Liver (tissue), 8 donors: ENCODE measurements at regions not wholly inside any gene's neighbourhood (a gene's known extent, or its start where the extent isn't known, plus 50 kb on each side); places are given as distances from the start of the nearest gene placed in this dataset.

Source experiments
- DNase-seq: peaks from one replicate; pipeline ENCODE4 v3.0.0-alpha.2; 2017; ENCODE audit warnings: low spot score
- H3K27ac ChIP-seq, 2 donors: one replicate each; pipeline ENCODE4 v1.7.0; 2013; ENCODE audit warnings: inconsistent platforms in 2 of 2, low read length in 2 of 2, control low read depth in 1 of 2, low read depth in 1 of 2, mild to moderate bottlenecking in 1 of 2
- H3K27me3 ChIP-seq, 4 donors: one replicate each; pipeline versions ENCODE4 v1.6.1 to v1.7.0; 2013; ENCODE audit warnings: low read length in 3 of 4, inconsistent platforms in 1 of 4, mild to moderate bottlenecking in 1 of 4, moderate library complexity in 1 of 4; ENCODE audit not compliant: control insufficient read depth in 4 of 4, insufficient read depth in 4 of 4
- H3K36me3 ChIP-seq, 4 donors: one replicate each; pipeline versions ENCODE4 v1.6.1 to v1.7.0; 2013; ENCODE audit warnings: low read length in 3 of 4, mild to moderate bottlenecking in 3 of 4, low read depth in 1 of 4, moderate library complexity in 1 of 4; ENCODE audit not compliant: control insufficient read depth in 4 of 4, insufficient read depth in 3 of 4
- H3K4me1 ChIP-seq, 4 donors: one replicate each; pipeline versions ENCODE4 v1.6.1 to v1.7.0; 2013; ENCODE audit warnings: low read length in 3 of 4, mild to moderate bottlenecking in 3 of 4, moderate library complexity in 1 of 4; ENCODE audit not compliant: control insufficient read depth in 4 of 4, insufficient read depth in 4 of 4
- H3K4me3 ChIP-seq, 3 donors: one replicate each; pipeline versions ENCODE4 v1.6.1 to v1.7.0; 2013; ENCODE audit warnings: low read length in 3 of 3, control low read depth in 1 of 3, low read depth in 1 of 3, mild to moderate bottlenecking in 1 of 3
- H3K9ac ChIP-seq, 2 donors: one replicate each; pipeline ENCODE4 v1.7.0; 2013; ENCODE audit warnings: low read length in 2 of 2, mild to moderate bottlenecking in 2 of 2, moderate library complexity in 2 of 2, control low read depth in 1 of 2, low read depth in 1 of 2
- H3K9me3 ChIP-seq, 4 donors: one replicate each; pipeline versions ENCODE4 v1.6.1 to v1.7.0; 2013; ENCODE audit warnings: low read length in 3 of 4; ENCODE audit not compliant: control insufficient read depth in 4 of 4
- ATF3 ChIP-seq: IDR thresholded peaks from 2 replicates; pipeline ENCODE4 v1.6.1; 2016; ENCODE audit warnings: antibody characterized with exemption
- CTCF ChIP-seq: fragments of 150-350 bp; IDR thresholded peaks from 2 replicates; pipeline ENCODE4 v1.5.1; 2017; ENCODE audit warnings: improper control_type of control experiment, low read depth, low read length; ENCODE audit not compliant: missing input control
- EGR1 ChIP-seq, 2 donors: IDR thresholded peaks; 2 replicates each; pipeline ENCODE4 v1.6.1; 2016 to 2018; ENCODE audit warnings: antibody characterized with exemption in 2 of 2, low read depth in 2 of 2
- FOXA1 ChIP-seq: IDR thresholded peaks from 2 replicates; pipeline ENCODE4 v1.6.1; 2016; ENCODE audit warnings: antibody characterized with exemption
- FOXA2 ChIP-seq: IDR thresholded peaks from 2 replicates; pipeline ENCODE4 v1.6.1; 2016; ENCODE audit warnings: antibody characterized with exemption
- GABPA ChIP-seq, 2 donors: IDR thresholded peaks in 1 of 2; conservative IDR thresholded peaks in 1 of 2; 2 replicates each; pipeline ENCODE4 v1.6.1; 2016; ENCODE audit warnings: antibody characterized with exemption in 2 of 2, mild to moderate bottlenecking in 1 of 2, moderate library complexity in 1 of 2
- HNF4A ChIP-seq, 2 donors: conservative IDR thresholded peaks; 2 replicates each; pipeline ENCODE4 v1.6.1; 2016; ENCODE audit warnings: antibody characterized with exemption in 2 of 2, mild to moderate bottlenecking in 2 of 2
- HNF4G ChIP-seq: IDR thresholded peaks from 2 replicates; pipeline ENCODE4 v1.6.1; 2016; ENCODE audit warnings: antibody characterized with exemption
- JUND ChIP-seq, 2 donors: IDR thresholded peaks; 2 replicates each; pipeline ENCODE4 v1.6.1; 2016; ENCODE audit warnings: antibody characterized with exemption in 2 of 2
- MAX ChIP-seq: IDR thresholded peaks from 2 replicates; pipeline ENCODE4 v1.6.1; 2016; ENCODE audit warnings: antibody characterized with exemption
- NR2F2 ChIP-seq: IDR thresholded peaks from 2 replicates; pipeline ENCODE4 v1.6.1; 2016; ENCODE audit warnings: antibody characterized with exemption
- RAD21 ChIP-seq, 2 donors: IDR thresholded peaks; 2 replicates each; pipeline ENCODE4 v1.6.1; 2016; ENCODE audit warnings: antibody characterized with exemption in 2 of 2, mild to moderate bottlenecking in 2 of 2
- TAF1 ChIP-seq: conservative IDR thresholded peaks from 2 replicates; pipeline ENCODE4 v1.6.1; 2016; ENCODE audit warnings: antibody characterized with exemption, mild to moderate bottlenecking
- YY1 ChIP-seq: IDR thresholded peaks from 2 replicates; pipeline ENCODE4 v1.6.1; 2016; ENCODE audit warnings: antibody characterized with exemption, mild to moderate bottlenecking
- WGBS: extraction: QIAGEN DNeasy Blood & Tissue Kit; methylation state at CpG from one replicate; pipeline ENCODE4 v1.1.7; 2013; 5-methylcytosine and 5-hydroxymethylcytosine counted together
- TF ChIP-seq, protein P1 (sequence below): IDR thresholded peaks from 2 replicates; pipeline ENCODE4 v1.6.1; 2016; ENCODE audit warnings: antibody characterized with exemption
- TF ChIP-seq, protein P2 (sequence below): IDR thresholded peaks from 2 replicates; pipeline ENCODE4 v1.6.1; 2016; ENCODE audit warnings: antibody characterized with exemption, mild to moderate bottlenecking
- donor health status: healthy.
- donor health status: healthy.
- donor health status: healthy.
- donor health status: healthy.
- donor health status: healthy.

GRCh38 chr7:130822642-130823041 lies 88.6 kb upstream of the KLF14 start:
- no peak overlapping the region for H3K4me3 ChIP-seq
- 53% methylated on average over 2 of the region's 2 CpGs for WGBS
- no peaks in the 10 kb centered on the region for H3K4me1 ChIP-seq
- no peak overlapping the region for H3K9ac ChIP-seq
- TF ChIP-seq, protein P1, sequence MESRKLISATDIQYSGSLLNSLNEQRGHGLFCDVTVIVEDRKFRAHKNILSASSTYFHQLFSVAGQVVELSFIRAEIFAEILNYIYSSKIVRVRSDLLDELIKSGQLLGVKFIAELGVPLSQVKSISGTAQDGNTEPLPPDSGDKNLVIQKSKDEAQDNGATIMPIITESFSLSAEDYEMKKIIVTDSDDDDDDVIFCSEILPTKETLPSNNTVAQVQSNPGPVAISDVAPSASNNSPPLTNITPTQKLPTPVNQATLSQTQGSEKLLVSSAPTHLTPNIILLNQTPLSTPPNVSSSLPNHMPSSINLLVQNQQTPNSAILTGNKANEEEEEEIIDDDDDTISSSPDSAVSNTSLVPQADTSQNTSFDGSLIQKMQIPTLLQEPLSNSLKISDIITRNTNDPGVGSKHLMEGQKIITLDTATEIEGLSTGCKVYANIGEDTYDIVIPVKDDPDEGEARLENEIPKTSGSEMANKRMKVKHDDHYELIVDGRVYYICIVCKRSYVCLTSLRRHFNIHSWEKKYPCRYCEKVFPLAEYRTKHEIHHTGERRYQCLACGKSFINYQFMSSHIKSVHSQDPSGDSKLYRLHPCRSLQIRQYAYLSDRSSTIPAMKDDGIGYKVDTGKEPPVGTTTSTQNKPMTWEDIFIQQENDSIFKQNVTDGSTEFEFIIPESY: no peak
- TF ChIP-seq ATF3 (no peak), CTCF (no peak), JUND (IDR thresholded peaks at IDR 0.05) (no peak), GABPA (IDR thresholded peaks at IDR 0.05 in 1 of 2, conservative IDR thresholded peaks at IDR 0.05 in 1 of 2) (no peak), EGR1 (IDR thresholded peaks at IDR 0.05; ENCODE audit: low read depth in 2 of 2) (no peak), TAF1 (no peak), HNF4A (conservative IDR thresholded peaks at IDR 0.05) (no peak), NR2F2 (no peak), FOXA1 (no peak), FOXA2 (no peak), YY1 (no peak), RAD21 (IDR thresholded peaks at IDR 0.05) (no peak)
- TF ChIP-seq, protein P2, sequence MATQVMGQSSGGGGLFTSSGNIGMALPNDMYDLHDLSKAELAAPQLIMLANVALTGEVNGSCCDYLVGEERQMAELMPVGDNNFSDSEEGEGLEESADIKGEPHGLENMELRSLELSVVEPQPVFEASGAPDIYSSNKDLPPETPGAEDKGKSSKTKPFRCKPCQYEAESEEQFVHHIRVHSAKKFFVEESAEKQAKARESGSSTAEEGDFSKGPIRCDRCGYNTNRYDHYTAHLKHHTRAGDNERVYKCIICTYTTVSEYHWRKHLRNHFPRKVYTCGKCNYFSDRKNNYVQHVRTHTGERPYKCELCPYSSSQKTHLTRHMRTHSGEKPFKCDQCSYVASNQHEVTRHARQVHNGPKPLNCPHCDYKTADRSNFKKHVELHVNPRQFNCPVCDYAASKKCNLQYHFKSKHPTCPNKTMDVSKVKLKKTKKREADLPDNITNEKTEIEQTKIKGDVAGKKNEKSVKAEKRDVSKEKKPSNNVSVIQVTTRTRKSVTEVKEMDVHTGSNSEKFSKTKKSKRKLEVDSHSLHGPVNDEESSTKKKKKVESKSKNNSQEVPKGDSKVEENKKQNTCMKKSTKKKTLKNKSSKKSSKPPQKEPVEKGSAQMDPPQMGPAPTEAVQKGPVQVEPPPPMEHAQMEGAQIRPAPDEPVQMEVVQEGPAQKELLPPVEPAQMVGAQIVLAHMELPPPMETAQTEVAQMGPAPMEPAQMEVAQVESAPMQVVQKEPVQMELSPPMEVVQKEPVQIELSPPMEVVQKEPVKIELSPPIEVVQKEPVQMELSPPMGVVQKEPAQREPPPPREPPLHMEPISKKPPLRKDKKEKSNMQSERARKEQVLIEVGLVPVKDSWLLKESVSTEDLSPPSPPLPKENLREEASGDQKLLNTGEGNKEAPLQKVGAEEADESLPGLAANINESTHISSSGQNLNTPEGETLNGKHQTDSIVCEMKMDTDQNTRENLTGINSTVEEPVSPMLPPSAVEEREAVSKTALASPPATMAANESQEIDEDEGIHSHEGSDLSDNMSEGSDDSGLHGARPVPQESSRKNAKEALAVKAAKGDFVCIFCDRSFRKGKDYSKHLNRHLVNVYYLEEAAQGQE: no peak
- H3K9me3 ChIP-seq: peaks cover 0 to 12% (median 6%) of the 10 kb centered on the region in 4 donors
- H3K27me3 ChIP-seq: no peaks in the 10 kb centered on the region
- no peaks in the 10 kb centered on the region for H3K36me3 ChIP-seq
- DNase-seq: no peak
- no peak overlapping the region for H3K27ac ChIP-seq

- Histone ChIP-seq H3K9ac (no peak overlapping the region), H3K9me3 (peaks cover 0 to 12% (median 6%) of the 10 kb centered on the region in 4 donors), H3K4me3 (no peak overlapping the region), H3K27me3 (no peaks in the 10 kb centered on the region), H3K27ac (no peak overlapping the region), H3K4me1 (no peaks in the 10 kb centered on the region), H3K36me3 (no peaks in the 10 kb centered on the region)
- 80% methylated on average over 2 of the region's 2 CpGs for WGBS
- DNase-seq: no peak
- TF ChIP-seq MAX: no peak
- TF ChIP-seq FOXA2: no peak
- TF ChIP-seq GABPA (IDR thresholded peaks at IDR 0.05 in 1 of 2, conservative IDR thresholded peaks at IDR 0.05 in 1 of 2): no peak
- no peak for TF ChIP-seq RAD21 (IDR thresholded peaks at IDR 0.05)
- TF ChIP-seq HNF4G: no peak
- no peak for TF ChIP-seq HNF4A (conservative IDR thresholded peaks at IDR 0.05)
- no peak for TF ChIP-seq ATF3
- no peak for TF ChIP-seq YY1
These were observed 89.1 kb upstream of the KLF14 start for GRCh38 chr7:130823060-130823459.
